ENCODE measurements at regions not wholly inside any gene's neighbourhood (a gene's known extent, or its start where the extent isn't known, plus 50 kb on each side); places are given as distances from the start of the nearest gene placed in this dataset.

DNA sequence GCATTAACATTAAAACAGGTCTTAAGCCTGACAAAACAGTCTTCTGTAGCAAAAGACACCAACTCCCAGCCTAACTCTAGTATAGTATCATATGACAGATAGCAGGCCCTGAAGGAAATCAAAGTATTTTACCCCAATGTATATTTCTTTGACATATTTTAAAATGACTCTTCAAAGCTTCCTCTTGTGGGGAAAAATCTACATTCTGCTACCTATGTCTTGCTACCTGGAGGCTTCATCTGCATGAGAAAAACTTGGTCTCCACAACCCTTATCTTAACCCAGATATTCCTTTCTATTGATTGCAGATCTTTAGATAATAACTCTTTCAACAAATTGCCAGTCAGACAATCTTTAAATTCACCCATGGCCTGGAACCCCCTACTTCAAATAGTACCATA lies 1620.4 kb downstream of the PCDH7 start:
- TF ChIP-seq CTCF (IDR thresholded peaks at IDR 0.05 in 4 of 5, conservative IDR thresholded peaks at IDR 0.05 in 1 of 5) (no peak), POLR2A (IDR thresholded peaks at IDR 0.05) (no peak)
